ENCODE measurements at regions not wholly inside any gene's neighbourhood (a gene's known extent, or its start where the extent isn't known, plus 50 kb on each side); places are given as distances from the start of the nearest gene placed in this dataset.

DNA sequence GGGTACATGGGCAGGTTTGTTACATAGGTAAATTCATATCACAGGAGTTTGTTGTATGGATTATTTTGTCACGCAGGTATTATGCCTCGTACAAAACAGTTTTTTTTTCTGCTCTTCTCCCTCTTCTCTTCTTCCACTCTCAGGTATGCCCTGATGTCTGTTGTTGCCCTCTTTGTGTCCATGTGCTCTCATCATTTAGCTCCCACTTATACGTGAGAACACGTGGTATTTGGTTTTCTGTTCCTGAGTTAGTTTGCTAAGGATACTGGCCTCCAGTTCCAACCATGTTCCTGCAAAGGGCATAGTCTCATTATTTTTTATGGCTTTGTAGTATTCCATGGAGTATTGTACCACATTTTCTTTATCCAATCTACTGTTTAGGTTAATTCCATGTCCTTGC lies 65.7 kb downstream of the UNC5CL start:
- Histone ChIP-seq H3K27me3 (ENCODE audit: control insufficient read depth in 5 of 5, insufficient read depth in 4 of 5, low read length in 5 of 5) (peaks cover 0 to 3% (median 0%) of the 10 kb centered on the region in 5 donors), H3K9me3 (ENCODE audit: control insufficient read depth in 5 of 5, low read length in 5 of 5) (peaks cover 0 to 12% (median 0%) of the 10 kb centered on the region in 5 donors), H3K36me3 (ENCODE audit: control insufficient read depth in 5 of 5, insufficient read depth in 5 of 5, low read length in 5 of 5) (no peaks in the 10 kb centered on the region), H3K4me3 (ENCODE audit: low read depth in 1 of 5, low read length in 5 of 5) (no peak overlapping the region), H3K4me1 (ENCODE audit: control insufficient read depth in 5 of 5, insufficient read depth in 5 of 5, low read length in 5 of 5) (no peaks in the 10 kb centered on the region), H3K9ac (ENCODE audit: low read length in 5 of 5) (no peak overlapping the region), H3K27ac (ENCODE audit: low read depth, low read length) (no peak overlapping the region)

DNA sequence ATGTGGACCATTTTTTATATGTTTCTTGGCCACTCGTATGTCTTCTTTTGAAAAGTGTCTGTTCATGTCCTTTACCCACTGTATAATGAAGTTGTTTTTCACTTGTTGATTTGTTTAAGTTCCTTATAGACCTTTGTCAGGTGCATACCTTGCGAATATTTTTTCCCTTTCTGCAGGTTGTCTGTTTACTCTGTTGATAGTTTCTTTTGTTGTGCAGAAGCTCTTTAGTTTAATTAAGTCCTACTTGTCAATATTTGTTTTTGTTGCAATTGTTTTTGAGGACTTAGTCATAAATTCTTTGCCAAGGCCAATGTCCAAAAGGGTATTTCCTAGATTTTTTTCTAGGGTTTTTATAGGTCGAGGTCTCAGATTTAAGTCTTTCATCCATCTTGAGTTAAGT lies 66.2 kb downstream of the UNC5CL start:
- peaks cover 0 to 12% (median 0%) of the 10 kb centered on the region in 5 donors for H3K9me3 ChIP-seq (ENCODE audit: control insufficient read depth in 5 of 5, low read length in 5 of 5)

DNA sequence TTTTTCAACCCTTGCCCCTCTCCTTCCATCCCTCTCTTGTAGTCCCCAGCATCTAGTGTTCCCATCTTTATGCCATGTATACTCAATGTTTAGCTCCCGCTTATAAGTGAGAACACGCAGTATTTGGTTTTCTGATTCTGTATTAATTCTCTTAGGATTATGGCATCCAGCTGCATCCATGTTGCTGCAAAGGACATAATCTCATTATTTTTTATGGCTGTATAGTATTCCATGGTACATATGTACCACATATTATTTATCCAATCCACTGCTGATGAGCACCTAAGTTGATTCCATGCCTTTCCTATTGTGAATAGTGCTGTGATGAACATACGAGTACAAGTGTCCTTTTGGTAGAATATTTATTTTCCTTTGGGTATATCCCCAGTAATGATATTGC lies 66.8 kb downstream of the UNC5CL start:
- Histone ChIP-seq H3K4me1 (ENCODE audit: control insufficient read depth in 5 of 5, insufficient read depth in 5 of 5, low read length in 5 of 5) (no peaks in the 10 kb centered on the region), H3K9ac (ENCODE audit: low read length in 5 of 5) (no peak overlapping the region), H3K9me3 (ENCODE audit: control insufficient read depth in 5 of 5, low read length in 5 of 5) (peaks cover 0 to 12% (median 0%) of the 10 kb centered on the region in 5 donors)

More for the DNA sequence above, 66.2 kb downstream of the UNC5CL start:
- Histone ChIP-seq H3K27ac (ENCODE audit: low read depth, low read length) (no peak overlapping the region), H3K4me1 (ENCODE audit: control insufficient read depth in 5 of 5, insufficient read depth in 5 of 5, low read length in 5 of 5) (no peaks in the 10 kb centered on the region), H3K9ac (ENCODE audit: low read length in 5 of 5) (no peak overlapping the region), H3K36me3 (ENCODE audit: control insufficient read depth in 5 of 5, insufficient read depth in 5 of 5, low read length in 5 of 5) (no peaks in the 10 kb centered on the region), H3K4me3 (ENCODE audit: low read depth in 1 of 5, low read length in 5 of 5) (no peak overlapping the region), H3K27me3 (ENCODE audit: control insufficient read depth in 5 of 5, insufficient read depth in 4 of 5, low read length in 5 of 5) (no peaks in the 10 kb centered on the region)

GRCh38 chr6:40968620-40969164 lies 70.3 kb downstream of the UNC5CL start:
- no peaks in the 10 kb centered on the region for H3K4me1 ChIP-seq (ENCODE audit: control insufficient read depth in 5 of 5, insufficient read depth in 5 of 5, low read length in 5 of 5)

More for the DNA sequence above, 66.8 kb downstream of the UNC5CL start:
- H3K27me3 ChIP-seq (ENCODE audit: control insufficient read depth in 5 of 5, insufficient read depth in 4 of 5, low read length in 5 of 5) = peaks cover 0 to under 1% (median 0%) of the 10 kb centered on the region in 5 donors
- no peaks in the 10 kb centered on the region for H3K36me3 ChIP-seq (ENCODE audit: control insufficient read depth in 5 of 5, insufficient read depth in 5 of 5, low read length in 5 of 5)
- H3K27ac ChIP-seq (ENCODE audit: low read depth, low read length) = no peak overlapping the region
- no peak overlapping the region for H3K4me3 ChIP-seq (ENCODE audit: low read depth in 1 of 5, low read length in 5 of 5)

GRCh38 chr6:40966860-40967259 lies 72.2 kb downstream of the UNC5CL start:
- peaks cover 0 to under 1% (median 0%) of the 10 kb centered on the region in 5 donors for H3K9me3 ChIP-seq (ENCODE audit: control insufficient read depth in 5 of 5, low read length in 5 of 5)
- no peak overlapping the region for H3K4me3 ChIP-seq (ENCODE audit: low read depth in 1 of 5, low read length in 5 of 5)
- H3K27me3 ChIP-seq (ENCODE audit: control insufficient read depth in 5 of 5, insufficient read depth in 4 of 5, low read length in 5 of 5) = peaks cover 0 to 2% (median 0%) of the 10 kb centered on the region in 5 donors
- no peaks in the 10 kb centered on the region for H3K36me3 ChIP-seq (ENCODE audit: control insufficient read depth in 5 of 5, insufficient read depth in 5 of 5, low read length in 5 of 5)
- no peak overlapping the region for H3K9ac ChIP-seq (ENCODE audit: low read length in 5 of 5)
- no peak overlapping the region for H3K27ac ChIP-seq (ENCODE audit: low read depth, low read length)
- H3K4me1 ChIP-seq (ENCODE audit: control insufficient read depth in 5 of 5, insufficient read depth in 5 of 5, low read length in 5 of 5) = no peaks in the 10 kb centered on the region

More at GRCh38 chr6:40968620-40969164, 70.3 kb downstream of the UNC5CL start:
- no peak overlapping the region for H3K9ac ChIP-seq (ENCODE audit: low read length in 5 of 5)
- no peak overlapping the region for H3K4me3 ChIP-seq (ENCODE audit: low read depth in 1 of 5, low read length in 5 of 5)
- peaks cover 0 to 2% (median 0%) of the 10 kb centered on the region in 5 donors for H3K27me3 ChIP-seq (ENCODE audit: control insufficient read depth in 5 of 5, insufficient read depth in 4 of 5, low read length in 5 of 5)
- no peak overlapping the region for H3K27ac ChIP-seq (ENCODE audit: low read depth, low read length)
- H3K9me3 ChIP-seq (ENCODE audit: control insufficient read depth in 5 of 5, low read length in 5 of 5) = peaks cover 0 to 6% (median 0%) of the 10 kb centered on the region in 5 donors
- H3K36me3 ChIP-seq (ENCODE audit: control insufficient read depth in 5 of 5, insufficient read depth in 5 of 5, low read length in 5 of 5) = no peaks in the 10 kb centered on the region

- no peaks in the 10 kb centered on the region for H3K36me3 ChIP-seq (ENCODE audit: control insufficient read depth in 5 of 5, insufficient read depth in 5 of 5, low read length in 5 of 5)
- H3K4me3 ChIP-seq (ENCODE audit: low read depth in 1 of 5, low read length in 5 of 5) = no peak overlapping the region
- H3K27me3 ChIP-seq (ENCODE audit: control insufficient read depth in 5 of 5, insufficient read depth in 4 of 5, low read length in 5 of 5) = peaks cover 0 to 2% (median 0%) of the 10 kb centered on the region in 5 donors
- no peak overlapping the region for H3K9ac ChIP-seq (ENCODE audit: low read length in 5 of 5)
- no peaks in the 10 kb centered on the region for H3K4me1 ChIP-seq (ENCODE audit: control insufficient read depth in 5 of 5, insufficient read depth in 5 of 5, low read length in 5 of 5)
- H3K27ac ChIP-seq (ENCODE audit: low read depth, low read length) = no peak overlapping the region
- no peaks in the 10 kb centered on the region for H3K9me3 ChIP-seq (ENCODE audit: control insufficient read depth in 5 of 5, low read length in 5 of 5)
Observed at GRCh38 chr6:40965046-40965445, 74.0 kb downstream of the UNC5CL start.

GRCh38 chr6:40963019-40963418 lies 76.0 kb downstream of the UNC5CL start:
- Histone ChIP-seq H3K9me3 (ENCODE audit: control insufficient read depth in 5 of 5, low read length in 5 of 5) (no peaks in the 10 kb centered on the region), H3K4me3 (ENCODE audit: low read depth in 1 of 5, low read length in 5 of 5) (no peak overlapping the region), H3K4me1 (ENCODE audit: control insufficient read depth in 5 of 5, insufficient read depth in 5 of 5, low read length in 5 of 5) (no peaks in the 10 kb centered on the region), H3K27me3 (ENCODE audit: control insufficient read depth in 5 of 5, insufficient read depth in 4 of 5, low read length in 5 of 5) (peaks cover 0 to 2% (median 0%) of the 10 kb centered on the region in 5 donors), H3K36me3 (ENCODE audit: control insufficient read depth in 5 of 5, insufficient read depth in 5 of 5, low read length in 5 of 5) (no peaks in the 10 kb centered on the region), H3K27ac (ENCODE audit: low read depth, low read length) (no peak overlapping the region), H3K9ac (ENCODE audit: low read length in 5 of 5) (no peak overlapping the region)

DNA sequence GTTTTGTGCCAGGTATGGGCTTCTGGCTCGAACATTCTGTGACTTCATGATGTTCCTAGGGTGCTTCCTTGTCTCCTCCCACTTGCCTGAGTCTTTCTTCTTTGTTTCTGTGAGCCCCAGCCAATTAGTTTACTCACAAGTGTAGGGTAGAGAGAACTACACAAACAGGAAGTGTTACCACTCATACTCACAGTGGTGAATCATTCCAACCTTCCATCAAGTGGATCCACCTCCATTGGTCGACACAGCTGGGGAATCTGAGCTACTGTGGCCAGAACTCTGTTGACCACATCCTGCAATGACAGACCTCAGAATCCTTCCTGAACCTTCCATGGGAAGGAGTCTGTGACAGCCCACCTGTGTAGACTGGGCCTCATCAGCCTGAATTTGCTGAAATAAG lies 76.8 kb downstream of the UNC5CL start:
- Histone ChIP-seq H3K9ac (ENCODE audit: low read length in 5 of 5) (no peak overlapping the region), H3K9me3 (ENCODE audit: control insufficient read depth in 5 of 5, low read length in 5 of 5) (no peaks in the 10 kb centered on the region), H3K4me1 (ENCODE audit: control insufficient read depth in 5 of 5, insufficient read depth in 5 of 5, low read length in 5 of 5) (no peaks in the 10 kb centered on the region), H3K27me3 (ENCODE audit: control insufficient read depth in 5 of 5, insufficient read depth in 4 of 5, low read length in 5 of 5) (peaks cover 0 to 2% (median 0%) of the 10 kb centered on the region in 5 donors), H3K27ac (ENCODE audit: low read depth, low read length) (no peak overlapping the region), H3K4me3 (ENCODE audit: low read depth in 1 of 5, low read length in 5 of 5) (no peak overlapping the region), H3K36me3 (ENCODE audit: control insufficient read depth in 5 of 5, insufficient read depth in 5 of 5, low read length in 5 of 5) (no peaks in the 10 kb centered on the region)

DNA sequence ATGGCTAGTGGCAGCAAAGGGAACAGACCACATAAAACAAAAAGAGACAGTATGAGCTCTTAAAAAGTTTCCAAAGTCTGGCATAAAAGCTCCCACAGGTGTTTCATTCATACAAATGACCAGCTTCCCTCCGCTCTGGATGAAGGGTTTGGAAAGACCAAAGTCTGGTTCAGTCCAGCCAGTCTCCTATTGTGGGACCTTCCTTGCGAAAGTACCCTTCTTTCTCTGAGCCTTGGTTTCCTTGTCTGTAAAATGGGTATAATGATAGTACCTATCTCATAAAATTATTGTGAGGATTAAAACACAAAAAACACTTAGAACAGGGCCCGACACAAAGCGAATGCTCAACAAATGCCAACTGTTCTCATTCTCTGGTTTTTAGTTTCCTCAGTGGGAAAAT lies 77.2 kb downstream of the UNC5CL start:
- no peaks in the 10 kb centered on the region for H3K9me3 ChIP-seq (ENCODE audit: control insufficient read depth in 5 of 5, low read length in 5 of 5)
- H3K27ac ChIP-seq (ENCODE audit: low read depth, low read length) = no peak overlapping the region
- H3K27me3 ChIP-seq (ENCODE audit: control insufficient read depth in 5 of 5, insufficient read depth in 4 of 5, low read length in 5 of 5) = no peaks in the 10 kb centered on the region
- no peak overlapping the region for H3K9ac ChIP-seq (ENCODE audit: low read length in 5 of 5)
- H3K4me3 ChIP-seq (ENCODE audit: low read depth in 1 of 5, low read length in 5 of 5) = no peak overlapping the region
- no peaks in the 10 kb centered on the region for H3K4me1 ChIP-seq (ENCODE audit: control insufficient read depth in 5 of 5, insufficient read depth in 5 of 5, low read length in 5 of 5)
- no peaks in the 10 kb centered on the region for H3K36me3 ChIP-seq (ENCODE audit: control insufficient read depth in 5 of 5, insufficient read depth in 5 of 5, low read length in 5 of 5)

DNA sequence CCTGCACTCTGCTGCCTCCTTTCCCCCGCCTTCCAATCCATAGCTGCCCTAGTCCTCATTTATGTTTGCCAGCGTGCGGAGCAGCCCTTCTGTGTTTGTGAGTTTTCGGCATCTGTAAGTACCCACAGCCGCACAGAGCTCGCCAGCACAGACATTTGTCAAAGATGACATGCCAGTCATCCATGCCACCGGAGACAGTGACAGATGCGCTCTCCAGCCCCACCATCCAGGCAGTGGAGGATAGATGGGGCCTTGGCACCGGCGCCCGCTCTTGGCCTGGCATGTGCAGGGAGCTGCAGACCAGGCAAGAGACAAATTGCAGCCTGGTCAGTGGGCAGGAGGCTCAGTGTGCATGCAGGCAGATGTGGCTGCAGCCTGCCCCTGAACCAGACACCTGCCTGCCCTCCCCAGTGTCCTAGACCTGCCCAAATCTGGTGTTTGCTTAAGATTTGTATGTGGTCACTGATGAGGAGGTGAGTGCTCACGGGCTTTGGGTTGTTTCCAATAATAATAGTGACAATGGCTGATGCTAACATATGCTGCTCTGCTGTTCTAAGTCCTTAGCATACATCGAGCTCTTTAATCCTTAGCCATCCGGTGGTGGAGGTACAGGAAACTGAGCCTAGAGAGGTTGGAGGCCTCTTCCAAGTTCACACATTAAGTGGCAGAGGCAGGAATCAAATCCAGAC lies 78.1 kb downstream of the UNC5CL start:
- Histone ChIP-seq H3K4me1 (ENCODE audit: control insufficient read depth in 5 of 5, insufficient read depth in 5 of 5, low read length in 5 of 5) (no peaks in the 10 kb centered on the region), H3K9ac (ENCODE audit: low read length in 5 of 5) (no peak overlapping the region), H3K9me3 (ENCODE audit: control insufficient read depth in 5 of 5, low read length in 5 of 5) (no peaks in the 10 kb centered on the region), H3K36me3 (ENCODE audit: control insufficient read depth in 5 of 5, insufficient read depth in 5 of 5, low read length in 5 of 5) (no peaks in the 10 kb centered on the region), H3K27ac (ENCODE audit: low read depth, low read length) (no peak overlapping the region), H3K27me3 (ENCODE audit: control insufficient read depth in 5 of 5, insufficient read depth in 4 of 5, low read length in 5 of 5) (peaks cover 0 to 6% (median 0%) of the 10 kb centered on the region in 5 donors), H3K4me3 (ENCODE audit: low read depth in 1 of 5, low read length in 5 of 5) (no peak overlapping the region)
